Caki2 (cell line): ENCODE measurements at regions not wholly inside any gene's neighbourhood (a gene's known extent, or its start where the extent isn't known, plus 50 kb on each side); places are given as distances from the start of the nearest gene placed in this dataset.
"Not testable (repeated sequence)": the region's sequence is repeated elsewhere in the genome, so short reads cannot be mapped to it uniquely, and the experiment has no call there.

Experiments
- DNase-seq: peaks from one replicate; pipeline ENCODE4 v3.0.0-alpha.2; 2015; ENCODE audit warnings: low read depth
- in situ Hi-C: cut with HindIII; loops from 2 replicates; pipeline ENCODE4 v1.10.0; 2016; ENCODE audit warnings: low sequenced_read_pairs, low pct_unique_long_range_greater_than_20kb, mixed read lengths

GRCh38 chr1:192862271-192862670 is 53.4 kb downstream of the RGS2 start:
- DNase-seq = no peak
- in situ Hi-C loops = no loop called here

- DNase-seq = no peak
- in situ Hi-C loops = no loop called here
Observed at GRCh38 chr1:192866241-192866868, 57.5 kb downstream of the RGS2 start.

GRCh38 chr1:192867180-192867579 is 58.3 kb downstream of the RGS2 start:
- in situ Hi-C loops = no loop called here
- no peak for DNase-seq

- in situ Hi-C loops = no loop called here
- no peak for DNase-seq
Observed at GRCh38 chr1:192869308-192869940, 60.6 kb downstream of the RGS2 start.

GRCh38 chr1:192872010-192872409 is 63.2 kb downstream of the RGS2 start:
- no peak for DNase-seq

GRCh38 chr1:192873836-192874235 is 65.0 kb downstream of the RGS2 start:
- in situ Hi-C loops = no loop called here
- no peak for DNase-seq

More at GRCh38 chr1:192872010-192872409, 63.2 kb downstream of the RGS2 start:
- in situ Hi-C loops = no loop called here

- in situ Hi-C loops = no loop called here
Observed at GRCh38 chr1:192876633-192877032, 67.8 kb downstream of the RGS2 start.

GRCh38 chr1:192877283-192877886 is 68.5 kb downstream of the RGS2 start:
- DNase-seq = no peak
- in situ Hi-C loops = no loop called here

More at GRCh38 chr1:192876633-192877032, 67.8 kb downstream of the RGS2 start:
- DNase-seq = no peak

GRCh38 chr1:192878249-192878648 is 69.4 kb downstream of the RGS2 start:
- in situ Hi-C loops = no loop called here

GRCh38 chr1:192879406-192879805 is 70.6 kb downstream of the RGS2 start:
- in situ Hi-C loops = no loop called here
- DNase-seq = no peak

More at GRCh38 chr1:192878249-192878648, 69.4 kb downstream of the RGS2 start:
- DNase-seq = no peak

- no peak for DNase-seq
- in situ Hi-C loops = no loop called here
Observed at GRCh38 chr1:192880231-192880630, 71.4 kb downstream of the RGS2 start.

- in situ Hi-C loops = no loop called here
- DNase-seq = no peak
Observed at GRCh38 chr1:192884241-192884640, 75.4 kb downstream of the RGS2 start.

GRCh38 chr1:192885387-192885786 is 76.5 kb downstream of the RGS2 start:
- in situ Hi-C loops, DNase-seq: not testable (repeated sequence)

- DNase-seq = no peak
- in situ Hi-C loops = no loop called here
Observed at GRCh38 chr1:192887426-192887825, 78.6 kb downstream of the RGS2 start.

GRCh38 chr1:192888574-192888973 is 79.7 kb downstream of the RGS2 start:
- no peak for DNase-seq
- in situ Hi-C loops = no loop called here

- in situ Hi-C loops = no loop called here
Observed at GRCh38 chr1:192889082-192889481, 80.2 kb downstream of the RGS2 start.

GRCh38 chr1:192890134-192890533 is 81.3 kb downstream of the RGS2 start:
- in situ Hi-C loops = no loop called here

More at GRCh38 chr1:192889082-192889481, 80.2 kb downstream of the RGS2 start:
- DNase-seq = no peak

GRCh38 chr1:192892934-192893333 is 84.1 kb downstream of the RGS2 start:
- in situ Hi-C loops = no loop called here
- no peak for DNase-seq

More at GRCh38 chr1:192890134-192890533, 81.3 kb downstream of the RGS2 start:
- DNase-seq = no peak

- in situ Hi-C loops, DNase-seq: not testable (repeated sequence)
Observed at GRCh38 chr1:192895487-192895886, 86.6 kb downstream of the RGS2 start.
